GM18951 (cell line): ENCODE measurements at regions not wholly inside any gene's neighbourhood (a gene's known extent, or its start where the extent isn't known, plus 50 kb on each side); places are given as distances from the start of the nearest gene placed in this dataset.

Experiments used
- POLR2A ChIP-seq: IDR thresholded peaks from 4 replicates; pipeline ENCODE4 v1.6.1; 2011; ENCODE audit warnings: mild to moderate bottlenecking; ENCODE audit not compliant: insufficient read length, insufficient read depth; ENCODE audit errors: extremely low read depth
- in situ Hi-C: fragments of 300-500 bp; cut with MboI; formaldehyde crosslinking; loops from one replicate; pipeline ENCODE4 v1.12.0; 2022; ENCODE audit warnings: low sequenced_read_pairs, mixed read lengths, inconsistent platforms; ENCODE audit not compliant: unreplicated experiment

GRCh38 chr13:106078191-106078590 is 457.3 kb downstream of the EFNB2 start:
- TF ChIP-seq POLR2A = no peak
- in situ Hi-C loops = loop anchor here (25.0 kb wide), 1 partner anchor 459 kb away; the partner anchor contains the start of gene EFNB2

GRCh38 chr13:106077017-106077416 is 458.4 kb downstream of the EFNB2 start:
- no peak for TF ChIP-seq POLR2A
- in situ Hi-C loops = loop anchor here (25.0 kb wide), 1 partner anchor 460 kb away; the partner anchor contains the start of gene EFNB2

GRCh38 chr13:106072014-106072413 is 463.4 kb downstream of the EFNB2 start:
- no peak for TF ChIP-seq POLR2A

GRCh38 chr13:106063591-106064313 is 471.7 kb downstream of the EFNB2 start:
- in situ Hi-C loops = no loop called here
- TF ChIP-seq POLR2A = no peak

More at GRCh38 chr13:106072014-106072413, 463.4 kb downstream of the EFNB2 start:
- in situ Hi-C loops = no loop called here

GRCh38 chr13:106061781-106062180 is 473.7 kb downstream of the EFNB2 start:
- in situ Hi-C loops = no loop called here
- no peak for TF ChIP-seq POLR2A

GRCh38 chr13:106056851-106057250 is 478.6 kb downstream of the EFNB2 start:
- TF ChIP-seq POLR2A = no peak
- in situ Hi-C loops = no loop called here

GRCh38 chr13:106052200-106052767 is 483.2 kb downstream of the EFNB2 start:
- no peak for TF ChIP-seq POLR2A
- in situ Hi-C loops = no loop called here

- in situ Hi-C loops = no loop called here
Measured at GRCh38 chr13:106049171-106049570, 486.3 kb downstream of the EFNB2 start.

GRCh38 chr13:106048386-106048785 is 487.1 kb downstream of the EFNB2 start:
- TF ChIP-seq POLR2A = no peak
- in situ Hi-C loops = no loop called here

More at GRCh38 chr13:106049171-106049570, 486.3 kb downstream of the EFNB2 start:
- no peak for TF ChIP-seq POLR2A

GRCh38 chr13:106047859-106048258 is 487.6 kb downstream of the EFNB2 start:
- no peak for TF ChIP-seq POLR2A
- in situ Hi-C loops = no loop called here

- in situ Hi-C loops = no loop called here
- no peak for TF ChIP-seq POLR2A
Measured at GRCh38 chr13:106042996-106043581, 492.4 kb downstream of the EFNB2 start.

GRCh38 chr13:106041445-106041844 is 494.0 kb downstream of the EFNB2 start:
- no peak for TF ChIP-seq POLR2A
- in situ Hi-C loops = no loop called here

- in situ Hi-C loops = no loop called here
- no peak for TF ChIP-seq POLR2A
Measured at GRCh38 chr13:106038752-106039151, 496.7 kb downstream of the EFNB2 start.

- in situ Hi-C loops = no loop called here
- no peak for TF ChIP-seq POLR2A
Measured at GRCh38 chr13:106036870-106037269, 498.6 kb downstream of the EFNB2 start.
